Fibroblast of lung (primary cell): ENCODE measurements at regions not wholly inside any gene's neighbourhood (a gene's known extent, or its start where the extent isn't known, plus 50 kb on each side); places are given as distances from the start of the nearest gene placed in this dataset.

Experiments
- EZH2 ChIP-seq: IDR thresholded peaks from 2 replicates; pipeline ENCODE4 v1.5.1; 2012; ENCODE audit warnings: low read length, control low read depth, mild to moderate bottlenecking; ENCODE audit errors: missing control alignments
- TF ChIP-seq, protein P1 (sequence below), 2 donors: IDR thresholded peaks in 1 of 2; conservative IDR thresholded peaks in 1 of 2; 1 replicate in 1 of 2; 2 replicates in 1 of 2; pipeline ENCODE4 v1.5.1; 2011 to 2012; ENCODE audit warnings: low read length in 2 of 2, control low read depth in 1 of 2, inconsistent platforms in 1 of 2, low read depth in 1 of 2, mild to moderate bottlenecking in 1 of 2

DNA sequence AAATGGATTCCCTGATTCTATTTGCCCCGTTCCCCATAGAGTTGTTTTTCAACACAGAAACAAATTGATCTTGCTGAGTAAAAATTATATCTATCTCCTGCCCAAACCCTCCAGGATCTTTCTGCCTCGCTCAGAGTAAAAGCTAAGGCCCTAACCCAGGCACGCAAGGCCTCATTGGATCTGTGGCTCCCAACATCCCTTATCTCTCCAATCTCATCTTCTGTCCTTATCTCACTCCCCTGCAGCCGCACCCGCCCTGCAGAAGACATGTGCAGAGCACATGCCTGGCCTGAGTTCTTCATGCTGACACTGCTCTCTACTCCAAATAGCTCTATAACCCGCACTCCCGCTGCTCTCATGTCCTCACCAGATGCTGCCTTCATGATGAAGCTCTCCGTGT, 543.8 kb upstream of the ZFP42 start:
- TF ChIP-seq, protein P1, sequence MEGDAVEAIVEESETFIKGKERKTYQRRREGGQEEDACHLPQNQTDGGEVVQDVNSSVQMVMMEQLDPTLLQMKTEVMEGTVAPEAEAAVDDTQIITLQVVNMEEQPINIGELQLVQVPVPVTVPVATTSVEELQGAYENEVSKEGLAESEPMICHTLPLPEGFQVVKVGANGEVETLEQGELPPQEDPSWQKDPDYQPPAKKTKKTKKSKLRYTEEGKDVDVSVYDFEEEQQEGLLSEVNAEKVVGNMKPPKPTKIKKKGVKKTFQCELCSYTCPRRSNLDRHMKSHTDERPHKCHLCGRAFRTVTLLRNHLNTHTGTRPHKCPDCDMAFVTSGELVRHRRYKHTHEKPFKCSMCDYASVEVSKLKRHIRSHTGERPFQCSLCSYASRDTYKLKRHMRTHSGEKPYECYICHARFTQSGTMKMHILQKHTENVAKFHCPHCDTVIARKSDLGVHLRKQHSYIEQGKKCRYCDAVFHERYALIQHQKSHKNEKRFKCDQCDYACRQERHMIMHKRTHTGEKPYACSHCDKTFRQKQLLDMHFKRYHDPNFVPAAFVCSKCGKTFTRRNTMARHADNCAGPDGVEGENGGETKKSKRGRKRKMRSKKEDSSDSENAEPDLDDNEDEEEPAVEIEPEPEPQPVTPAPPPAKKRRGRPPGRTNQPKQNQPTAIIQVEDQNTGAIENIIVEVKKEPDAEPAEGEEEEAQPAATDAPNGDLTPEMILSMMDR (conservative IDR thresholded peaks at IDR 0.05 in 1 of 2, IDR thresholded peaks at IDR 0.05 in 1 of 2; ENCODE audit: low read depth in 1 of 2, low read length in 2 of 2) = no peak
- TF ChIP-seq EZH2 = no peak
